Calu3 (cell line): ENCODE measurements at regions not wholly inside any gene's neighbourhood (a gene's known extent, or its start where the extent isn't known, plus 50 kb on each side); places are given as distances from the start of the nearest gene placed in this dataset.

ENCODE experiments used
- BruUV-seq: library from RNA; stranded (reverse); fragments of 400-500 nt; replicated peaks from 2 replicates; lab custom pipeline; 2021; lab: Mats Ljungman, UMichigan
- CTCF ChIA-PET: fragments of 300-600 bp; sonication (Branson Sonifier 250); formaldehyde crosslinking; loops from one replicate; lab custom pipeline; 2022; ENCODE audit warnings: antibody characterized with exemption; lab: Charles Lee
- DNase-seq: peaks from one replicate; pipeline ENCODE4 v3.0.0; 2022
- H3K27ac Mint-ChIP-seq: one replicate; pipeline ENCODE4 v1.8.0; 2022; ENCODE audit warnings: mixed read lengths; ENCODE audit not compliant: unreplicated experiment
- H3K27me3 Mint-ChIP-seq: one replicate; pipeline ENCODE4 v1.8.0; 2022; ENCODE audit warnings: mixed read lengths; ENCODE audit not compliant: unreplicated experiment
- H3K36me3 Mint-ChIP-seq: one replicate; pipeline ENCODE4 v1.8.0; 2022; ENCODE audit warnings: mild to moderate bottlenecking, moderate library complexity, mixed read lengths; ENCODE audit not compliant: insufficient read depth, unreplicated experiment
- H3K4me1 Mint-ChIP-seq: one replicate; pipeline ENCODE4 v1.8.0; 2022; ENCODE audit warnings: mild to moderate bottlenecking, low read depth, mixed read lengths; ENCODE audit not compliant: unreplicated experiment
- H3K4me3 Mint-ChIP-seq: one replicate; pipeline ENCODE4 v1.8.0; 2022; ENCODE audit warnings: mild to moderate bottlenecking, low read depth, moderate library complexity, mixed read lengths; ENCODE audit not compliant: unreplicated experiment
- H3K9me3 Mint-ChIP-seq: one replicate; pipeline ENCODE4 v1.8.0; 2022; ENCODE audit warnings: low read depth, mixed read lengths; ENCODE audit not compliant: unreplicated experiment
- intact Hi-C: fragments of 100-400 bp; cut with micrococcal nuclease; formaldehyde crosslinking; loops from one replicate; pipeline ENCODE4 v1.10.0; 2022; ENCODE audit not compliant: unreplicated experiment
- TF ChIP-seq, protein P1 (sequence below): fragments of 200-600 bp; IDR thresholded peaks from one replicate; pipeline ENCODE4 v1.8.0; 2022; ENCODE audit warnings: antibody characterized with exemption; ENCODE audit not compliant: unreplicated experiment

GRCh38 chr6:23713211-23713610, 412.8 kb upstream of the NRSN1 start:
- no peaks in the 10 kb centered on the region for H3K27me3 Mint-ChIP-seq
- H3K4me1 Mint-ChIP-seq, result no peaks in the 10 kb centered on the region
- CTCF ChIA-PET, result no interaction called here
- TF ChIP-seq, protein P1, sequence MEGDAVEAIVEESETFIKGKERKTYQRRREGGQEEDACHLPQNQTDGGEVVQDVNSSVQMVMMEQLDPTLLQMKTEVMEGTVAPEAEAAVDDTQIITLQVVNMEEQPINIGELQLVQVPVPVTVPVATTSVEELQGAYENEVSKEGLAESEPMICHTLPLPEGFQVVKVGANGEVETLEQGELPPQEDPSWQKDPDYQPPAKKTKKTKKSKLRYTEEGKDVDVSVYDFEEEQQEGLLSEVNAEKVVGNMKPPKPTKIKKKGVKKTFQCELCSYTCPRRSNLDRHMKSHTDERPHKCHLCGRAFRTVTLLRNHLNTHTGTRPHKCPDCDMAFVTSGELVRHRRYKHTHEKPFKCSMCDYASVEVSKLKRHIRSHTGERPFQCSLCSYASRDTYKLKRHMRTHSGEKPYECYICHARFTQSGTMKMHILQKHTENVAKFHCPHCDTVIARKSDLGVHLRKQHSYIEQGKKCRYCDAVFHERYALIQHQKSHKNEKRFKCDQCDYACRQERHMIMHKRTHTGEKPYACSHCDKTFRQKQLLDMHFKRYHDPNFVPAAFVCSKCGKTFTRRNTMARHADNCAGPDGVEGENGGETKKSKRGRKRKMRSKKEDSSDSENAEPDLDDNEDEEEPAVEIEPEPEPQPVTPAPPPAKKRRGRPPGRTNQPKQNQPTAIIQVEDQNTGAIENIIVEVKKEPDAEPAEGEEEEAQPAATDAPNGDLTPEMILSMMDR, result no peak
- H3K27ac Mint-ChIP-seq, result no peak overlapping the region
- H3K4me3 Mint-ChIP-seq, result no peak overlapping the region
- H3K9me3 Mint-ChIP-seq, result peaks cover 7% of the 10 kb centered on the region
- intact Hi-C loops, result no loop called here
- DNase-seq, result no peak
- no TSS peak for BruUV-seq
- no peaks in the 10 kb centered on the region for H3K36me3 Mint-ChIP-seq

GRCh38 chr6:23728707-23729106, 397.3 kb upstream of the NRSN1 start:
- Mint-ChIP-seq H3K27ac (no peak overlapping the region), H3K36me3 (no peaks in the 10 kb centered on the region), H3K4me3 (no peak overlapping the region), H3K9me3 (no peaks in the 10 kb centered on the region), H3K27me3 (no peaks in the 10 kb centered on the region), H3K4me1 (no peaks in the 10 kb centered on the region)
- no TSS peak for BruUV-seq
- CTCF ChIA-PET, result no interaction called here
- no peak for DNase-seq
- intact Hi-C loops, result no loop called here
- TF ChIP-seq, protein P1, result no peak

DNA sequence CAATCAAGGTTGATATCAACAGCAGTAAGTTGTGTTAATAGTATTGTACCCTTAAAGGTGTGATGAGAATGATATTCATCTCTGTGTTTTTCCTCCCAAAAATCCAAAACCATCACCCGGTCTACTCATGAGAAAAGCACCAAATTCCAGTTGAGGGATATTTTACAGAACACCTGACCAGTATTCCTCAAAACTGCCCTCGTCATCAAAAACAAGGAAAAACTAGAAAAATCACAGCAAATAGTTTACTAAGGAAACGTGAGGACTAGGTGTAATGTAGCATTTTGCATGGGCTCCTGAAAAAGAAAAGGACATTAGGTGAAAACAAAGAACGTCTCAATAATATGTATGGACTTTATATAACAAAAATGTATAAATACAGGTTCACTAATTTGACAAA, 394.4 kb upstream of the NRSN1 start:
- no TSS peak for BruUV-seq
- Mint-ChIP-seq H3K27ac (no peak overlapping the region), H3K4me1 (no peaks in the 10 kb centered on the region), H3K27me3 (no peaks in the 10 kb centered on the region), H3K4me3 (no peak overlapping the region), H3K9me3 (no peaks in the 10 kb centered on the region), H3K36me3 (no peaks in the 10 kb centered on the region)
- no peak for DNase-seq
- intact Hi-C loops, result no loop called here
- TF ChIP-seq, protein P1, result no peak
- CTCF ChIA-PET, result no interaction called here

GRCh38 chr6:23732521-23732920, 393.5 kb upstream of the NRSN1 start:
- intact Hi-C loops, result no loop called here
- Mint-ChIP-seq H3K27ac (no peak overlapping the region), H3K36me3 (no peaks in the 10 kb centered on the region), H3K9me3 (no peaks in the 10 kb centered on the region), H3K4me3 (no peak overlapping the region), H3K4me1 (no peaks in the 10 kb centered on the region), H3K27me3 (no peaks in the 10 kb centered on the region)
- no TSS peak for BruUV-seq
- TF ChIP-seq, protein P1, result no peak
- CTCF ChIA-PET, result no interaction called here
- no peak for DNase-seq
